ENCODE measurements at regions not wholly inside any gene's neighbourhood (a gene's known extent, or its start where the extent isn't known, plus 50 kb on each side); places are given as distances from the start of the nearest gene placed in this dataset.

- no peak for DNase-seq
Measured at GRCh38 chr21:38924954-38925353, 119.2 kb downstream of the ETS2 start.

- DNase-seq, result no peak
Measured at GRCh38 chr21:38923429-38923828, 117.7 kb downstream of the ETS2 start.

- no peak for DNase-seq
Measured at GRCh38 chr21:38922474-38923235, 116.9 kb downstream of the ETS2 start.

- DNase-seq, result no peak
Measured at GRCh38 chr21:38921511-38922251, 116.0 kb downstream of the ETS2 start.

GRCh38 chr21:38920631-38921398 lies 115.1 kb downstream of the ETS2 start:
- no peak for DNase-seq

- DNase-seq, result no peak
Measured at GRCh38 chr21:38918607-38919346, 113.0 kb downstream of the ETS2 start.

- no peak for DNase-seq
Measured at GRCh38 chr21:38917043-38917774, 111.5 kb downstream of the ETS2 start.

GRCh38 chr21:38916214-38916964 lies 110.7 kb downstream of the ETS2 start:
- no peak for DNase-seq

- DNase-seq, result no peak
Measured at GRCh38 chr21:38915546-38915945, 109.8 kb downstream of the ETS2 start.

GRCh38 chr21:38914528-38915293 lies 109.0 kb downstream of the ETS2 start:
- no peak for DNase-seq

- DNase-seq, result no peak
Measured at GRCh38 chr21:38913893-38914527, 108.3 kb downstream of the ETS2 start.

- DNase-seq, result no peak
Measured at GRCh38 chr21:38913120-38913892, 107.6 kb downstream of the ETS2 start.

- DNase-seq, result no peak
Measured at GRCh38 chr21:38912789-38913119, 107.0 kb downstream of the ETS2 start.

GRCh38 chr21:38912102-38912629 lies 106.4 kb downstream of the ETS2 start:
- DNase-seq, result no peak

GRCh38 chr21:38911484-38912101 lies 105.9 kb downstream of the ETS2 start:
- no peak for DNase-seq

GRCh38 chr21:38910390-38911067 lies 104.8 kb downstream of the ETS2 start:
- no peak for DNase-seq

- DNase-seq, result no peak
Measured at GRCh38 chr21:38909929-38910328, 104.2 kb downstream of the ETS2 start.

GRCh38 chr21:38909109-38909508 lies 103.4 kb downstream of the ETS2 start:
- DNase-seq, result no peak

Data from CD4-positive, alpha-beta T cell treated with Interleukin-6 for 4 hours (primary cell).